ENCODE measurements at regions not wholly inside any gene's neighbourhood (a gene's known extent, or its start where the extent isn't known, plus 50 kb on each side); places are given as distances from the start of the nearest gene placed in this dataset.

DNA sequence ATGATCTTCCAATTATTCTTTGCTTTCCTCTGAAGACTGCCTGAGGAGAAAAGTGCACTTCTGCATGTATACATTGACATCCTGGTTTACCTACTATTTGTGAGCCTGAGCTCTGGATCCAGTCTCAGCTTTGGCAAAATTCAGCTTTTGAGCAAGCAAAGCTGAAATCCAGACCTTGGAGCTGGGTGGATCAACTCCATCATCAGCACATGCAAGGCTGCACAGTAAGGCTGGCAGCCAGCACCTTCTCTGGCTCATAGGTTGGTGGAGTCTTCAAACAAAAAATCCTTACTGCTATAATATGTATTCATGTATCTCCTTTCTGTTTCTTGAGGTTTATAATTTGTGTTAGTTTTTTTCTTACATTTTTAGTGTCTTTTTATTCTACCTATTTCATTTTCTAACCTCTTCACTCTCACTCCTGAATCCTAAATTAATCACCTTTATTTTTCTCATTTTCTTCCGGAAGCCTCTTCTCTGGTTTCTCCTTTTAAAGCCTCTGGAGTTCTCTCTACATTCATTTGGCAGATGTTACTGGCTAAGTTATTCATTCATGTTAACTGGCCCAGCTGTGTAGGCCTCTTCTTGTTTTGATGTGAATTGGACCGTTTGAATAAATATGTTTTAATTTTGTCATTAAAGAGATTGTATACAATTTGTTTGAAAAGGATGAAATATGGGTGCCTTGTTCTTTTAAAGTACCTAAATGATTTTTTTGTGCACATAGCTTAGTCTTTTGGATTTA, 224.8 kb downstream of the DACT1 start:
- H3K9ac ChIP-seq (replicated peaks; ENCODE audit: extremely low read depth, insufficient read depth, low read length), result no peak overlapping the region
- no peak overlapping the region for H2AFZ ChIP-seq (ENCODE audit: low read depth, low read length)
- H3K27me3 ChIP-seq (ENCODE audit: control insufficient read depth in 2 of 2, insufficient read depth in 2 of 2, low read length in 2 of 2), result no peaks in the 10 kb centered on the region
- H3K9me1 ChIP-seq (replicated peaks; ENCODE audit: control insufficient read depth, extremely low read depth, insufficient read depth, low read length), result no peaks in the 10 kb centered on the region
- no peak overlapping the region for H3K4me3 ChIP-seq (replicated peaks in 1 of 3; ENCODE audit: insufficient read depth in 1 of 3, low read depth in 1 of 3, low read length in 3 of 3)
- no peaks in the 10 kb centered on the region for H4K20me1 ChIP-seq (replicated peaks; ENCODE audit: control insufficient read depth, extremely low read depth, insufficient read depth, low read length)
- TF ChIP-seq GATA2 (IDR thresholded peaks at IDR 0.05; ENCODE audit: insufficient read depth, insufficient read length, low read depth, low read length) (no peak), POLR2A (IDR thresholded peaks at IDR 0.05; ENCODE audit: low read depth, low read length) (no peak)
- TF ChIP-seq, protein P1, sequence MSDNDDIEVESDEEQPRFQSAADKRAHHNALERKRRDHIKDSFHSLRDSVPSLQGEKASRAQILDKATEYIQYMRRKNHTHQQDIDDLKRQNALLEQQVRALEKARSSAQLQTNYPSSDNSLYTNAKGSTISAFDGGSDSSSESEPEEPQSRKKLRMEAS (IDR thresholded peaks at IDR 0.05; ENCODE audit: insufficient read depth, insufficient read length), result no peak
- H3K9me3 ChIP-seq (replicated peaks; ENCODE audit: control insufficient read depth, insufficient read depth, low read length), result no peaks in the 10 kb centered on the region
- no peak overlapping the region for H3K4me2 ChIP-seq (ENCODE audit: insufficient read depth, low read length)
- DNase-seq (ENCODE audit: low read depth, low spot score) (no peak), FAIRE-seq (no peak)
- no TSS peak for BruUV-seq (replicated peaks)
- H3K79me2 ChIP-seq (ENCODE audit: control insufficient read depth, insufficient read depth, low read length), result no peaks in the 10 kb centered on the region
- CTCF ChIA-PET, result no interaction called here
- POLR2A ChIA-PET, result no interaction called here
- H3K27ac ChIP-seq (ENCODE audit: insufficient read depth, low read depth, low read length), result no peak overlapping the region
- intact Hi-C loops (cut with micrococcal nuclease), result no loop called here
- dilution Hi-C loops (cut with MboI; ENCODE audit: extremely low pct_ligation_motif_present, low sequenced_read_pairs), result no loop called here
- no peaks in the 10 kb centered on the region for H3K4me1 ChIP-seq (ENCODE audit: control insufficient read depth, extremely low read depth, insufficient read depth, low read length)
- no peaks in the 10 kb centered on the region for H3K36me3 ChIP-seq (ENCODE audit: control insufficient read depth in 2 of 2, extremely low read depth in 1 of 2, insufficient read depth in 2 of 2, low read length in 2 of 2)

GRCh38 chr14:58863661-58864345, 226.0 kb downstream of the DACT1 start:
- H3K4me3 ChIP-seq (replicated peaks in 1 of 3; ENCODE audit: insufficient read depth in 1 of 3, low read depth in 1 of 3, low read length in 3 of 3), result no peak overlapping the region
- intact Hi-C loops (cut with micrococcal nuclease), result no loop called here
- H3K9me1 ChIP-seq (replicated peaks; ENCODE audit: control insufficient read depth, extremely low read depth, insufficient read depth, low read length), result no peaks in the 10 kb centered on the region
- H3K9me3 ChIP-seq (replicated peaks; ENCODE audit: control insufficient read depth, insufficient read depth, low read length), result no peaks in the 10 kb centered on the region
- H3K79me2 ChIP-seq (ENCODE audit: control insufficient read depth, insufficient read depth, low read length), result no peaks in the 10 kb centered on the region
- H3K4me2 ChIP-seq (ENCODE audit: insufficient read depth, low read length), result no peak overlapping the region
- no TSS peak for BruUV-seq (replicated peaks)
- no peak for DNase-seq (ENCODE audit: low read depth, low spot score)
- H3K9ac ChIP-seq (replicated peaks; ENCODE audit: extremely low read depth, insufficient read depth, low read length), result no peak overlapping the region
- FAIRE-seq, result no peak
- no peaks in the 10 kb centered on the region for H4K20me1 ChIP-seq (replicated peaks; ENCODE audit: control insufficient read depth, extremely low read depth, insufficient read depth, low read length)
- no peaks in the 10 kb centered on the region for H3K4me1 ChIP-seq (ENCODE audit: control insufficient read depth, extremely low read depth, insufficient read depth, low read length)
- no peaks in the 10 kb centered on the region for H3K36me3 ChIP-seq (ENCODE audit: control insufficient read depth in 2 of 2, extremely low read depth in 1 of 2, insufficient read depth in 2 of 2, low read length in 2 of 2)
- TF ChIP-seq POLR2AphosphoS5 (IDR thresholded peaks at IDR 0.05; ENCODE audit: insufficient read depth, low read depth, low read length) (no peak), GATA2 (IDR thresholded peaks at IDR 0.05; ENCODE audit: insufficient read depth, insufficient read length, low read depth, low read length) (no peak), EZH2 (IDR thresholded peaks at IDR 0.05; ENCODE audit: borderline replicate concordance, low read depth, low read length, severe bottlenecking) (no peak), MYC (IDR thresholded peaks at IDR 0.05; ENCODE audit: low read depth, low read length) (no peak), JUN (IDR thresholded peaks at IDR 0.05; ENCODE audit: borderline replicate concordance, insufficient read depth, insufficient read length, low read depth) (no peak), POLR2A (IDR thresholded peaks at IDR 0.05; ENCODE audit: low read depth, low read length) (no peak), FOS (IDR thresholded peaks at IDR 0.05; ENCODE audit: borderline replicate concordance, insufficient read depth, low read length) (no peak)
- TF ChIP-seq, protein P1 (IDR thresholded peaks at IDR 0.05; ENCODE audit: insufficient read depth, insufficient read length), result no peak
- TF ChIP-seq, protein P2, sequence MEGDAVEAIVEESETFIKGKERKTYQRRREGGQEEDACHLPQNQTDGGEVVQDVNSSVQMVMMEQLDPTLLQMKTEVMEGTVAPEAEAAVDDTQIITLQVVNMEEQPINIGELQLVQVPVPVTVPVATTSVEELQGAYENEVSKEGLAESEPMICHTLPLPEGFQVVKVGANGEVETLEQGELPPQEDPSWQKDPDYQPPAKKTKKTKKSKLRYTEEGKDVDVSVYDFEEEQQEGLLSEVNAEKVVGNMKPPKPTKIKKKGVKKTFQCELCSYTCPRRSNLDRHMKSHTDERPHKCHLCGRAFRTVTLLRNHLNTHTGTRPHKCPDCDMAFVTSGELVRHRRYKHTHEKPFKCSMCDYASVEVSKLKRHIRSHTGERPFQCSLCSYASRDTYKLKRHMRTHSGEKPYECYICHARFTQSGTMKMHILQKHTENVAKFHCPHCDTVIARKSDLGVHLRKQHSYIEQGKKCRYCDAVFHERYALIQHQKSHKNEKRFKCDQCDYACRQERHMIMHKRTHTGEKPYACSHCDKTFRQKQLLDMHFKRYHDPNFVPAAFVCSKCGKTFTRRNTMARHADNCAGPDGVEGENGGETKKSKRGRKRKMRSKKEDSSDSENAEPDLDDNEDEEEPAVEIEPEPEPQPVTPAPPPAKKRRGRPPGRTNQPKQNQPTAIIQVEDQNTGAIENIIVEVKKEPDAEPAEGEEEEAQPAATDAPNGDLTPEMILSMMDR (IDR thresholded peaks at IDR 0.05; ENCODE audit: extremely low read depth in 1 of 2, insufficient read depth in 1 of 2, low read depth in 1 of 2, low read length in 2 of 2), result no peak
- ChIA-PET POLR2A (no interaction called here), CTCF (interaction anchor here (1.5 kb wide), 1 partner anchor 362 kb away, joined by 4 read pairs; no protein-coding TSS in a partner anchor)
- no peak overlapping the region for H3K27ac ChIP-seq (ENCODE audit: insufficient read depth, low read depth, low read length)
- no peak overlapping the region for H2AFZ ChIP-seq (ENCODE audit: low read depth, low read length)
- no peaks in the 10 kb centered on the region for H3K27me3 ChIP-seq (ENCODE audit: control insufficient read depth in 2 of 2, insufficient read depth in 2 of 2, low read length in 2 of 2)
- dilution Hi-C loops (cut with MboI; ENCODE audit: extremely low pct_ligation_motif_present, low sequenced_read_pairs), result no loop called here
